ENCODE measurements at regions not wholly inside any gene's neighbourhood (a gene's known extent, or its start where the extent isn't known, plus 50 kb on each side); places are given as distances from the start of the nearest gene placed in this dataset.

DNA sequence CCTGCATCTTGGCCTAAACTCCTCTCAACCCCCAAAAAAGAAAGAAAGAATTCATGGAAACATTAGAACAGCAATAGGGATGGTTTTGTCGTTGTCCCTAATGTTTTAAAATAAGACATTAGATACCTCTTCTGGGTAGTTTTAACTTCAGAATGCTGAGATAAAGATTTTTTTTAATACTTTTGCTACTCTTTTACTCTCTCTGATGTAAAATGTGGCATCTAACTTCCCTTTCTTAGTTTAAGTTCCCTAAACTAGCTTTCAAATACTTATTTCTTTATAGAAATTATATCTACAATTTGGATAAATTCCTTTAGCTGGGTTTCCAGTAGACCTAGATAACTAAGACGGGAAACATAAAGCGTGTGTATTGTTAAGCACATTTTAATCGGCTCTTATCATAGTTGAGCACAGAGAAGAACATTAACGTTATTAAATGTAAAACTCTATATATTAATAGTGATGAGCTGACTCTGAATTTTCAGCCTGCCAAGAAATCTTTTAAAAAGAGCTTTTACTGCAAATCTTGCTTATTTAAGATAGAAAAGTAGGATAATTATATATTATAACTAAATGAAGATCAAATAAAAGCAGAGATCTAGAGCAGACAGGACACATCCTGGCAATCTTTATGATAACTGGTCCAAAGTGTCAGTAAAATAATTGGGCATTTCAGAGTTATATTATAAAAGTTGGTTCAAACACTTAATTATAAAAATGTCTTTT, 183.2 kb downstream of the CYB561 start (continued):
- TF ChIP-seq, protein P1, sequence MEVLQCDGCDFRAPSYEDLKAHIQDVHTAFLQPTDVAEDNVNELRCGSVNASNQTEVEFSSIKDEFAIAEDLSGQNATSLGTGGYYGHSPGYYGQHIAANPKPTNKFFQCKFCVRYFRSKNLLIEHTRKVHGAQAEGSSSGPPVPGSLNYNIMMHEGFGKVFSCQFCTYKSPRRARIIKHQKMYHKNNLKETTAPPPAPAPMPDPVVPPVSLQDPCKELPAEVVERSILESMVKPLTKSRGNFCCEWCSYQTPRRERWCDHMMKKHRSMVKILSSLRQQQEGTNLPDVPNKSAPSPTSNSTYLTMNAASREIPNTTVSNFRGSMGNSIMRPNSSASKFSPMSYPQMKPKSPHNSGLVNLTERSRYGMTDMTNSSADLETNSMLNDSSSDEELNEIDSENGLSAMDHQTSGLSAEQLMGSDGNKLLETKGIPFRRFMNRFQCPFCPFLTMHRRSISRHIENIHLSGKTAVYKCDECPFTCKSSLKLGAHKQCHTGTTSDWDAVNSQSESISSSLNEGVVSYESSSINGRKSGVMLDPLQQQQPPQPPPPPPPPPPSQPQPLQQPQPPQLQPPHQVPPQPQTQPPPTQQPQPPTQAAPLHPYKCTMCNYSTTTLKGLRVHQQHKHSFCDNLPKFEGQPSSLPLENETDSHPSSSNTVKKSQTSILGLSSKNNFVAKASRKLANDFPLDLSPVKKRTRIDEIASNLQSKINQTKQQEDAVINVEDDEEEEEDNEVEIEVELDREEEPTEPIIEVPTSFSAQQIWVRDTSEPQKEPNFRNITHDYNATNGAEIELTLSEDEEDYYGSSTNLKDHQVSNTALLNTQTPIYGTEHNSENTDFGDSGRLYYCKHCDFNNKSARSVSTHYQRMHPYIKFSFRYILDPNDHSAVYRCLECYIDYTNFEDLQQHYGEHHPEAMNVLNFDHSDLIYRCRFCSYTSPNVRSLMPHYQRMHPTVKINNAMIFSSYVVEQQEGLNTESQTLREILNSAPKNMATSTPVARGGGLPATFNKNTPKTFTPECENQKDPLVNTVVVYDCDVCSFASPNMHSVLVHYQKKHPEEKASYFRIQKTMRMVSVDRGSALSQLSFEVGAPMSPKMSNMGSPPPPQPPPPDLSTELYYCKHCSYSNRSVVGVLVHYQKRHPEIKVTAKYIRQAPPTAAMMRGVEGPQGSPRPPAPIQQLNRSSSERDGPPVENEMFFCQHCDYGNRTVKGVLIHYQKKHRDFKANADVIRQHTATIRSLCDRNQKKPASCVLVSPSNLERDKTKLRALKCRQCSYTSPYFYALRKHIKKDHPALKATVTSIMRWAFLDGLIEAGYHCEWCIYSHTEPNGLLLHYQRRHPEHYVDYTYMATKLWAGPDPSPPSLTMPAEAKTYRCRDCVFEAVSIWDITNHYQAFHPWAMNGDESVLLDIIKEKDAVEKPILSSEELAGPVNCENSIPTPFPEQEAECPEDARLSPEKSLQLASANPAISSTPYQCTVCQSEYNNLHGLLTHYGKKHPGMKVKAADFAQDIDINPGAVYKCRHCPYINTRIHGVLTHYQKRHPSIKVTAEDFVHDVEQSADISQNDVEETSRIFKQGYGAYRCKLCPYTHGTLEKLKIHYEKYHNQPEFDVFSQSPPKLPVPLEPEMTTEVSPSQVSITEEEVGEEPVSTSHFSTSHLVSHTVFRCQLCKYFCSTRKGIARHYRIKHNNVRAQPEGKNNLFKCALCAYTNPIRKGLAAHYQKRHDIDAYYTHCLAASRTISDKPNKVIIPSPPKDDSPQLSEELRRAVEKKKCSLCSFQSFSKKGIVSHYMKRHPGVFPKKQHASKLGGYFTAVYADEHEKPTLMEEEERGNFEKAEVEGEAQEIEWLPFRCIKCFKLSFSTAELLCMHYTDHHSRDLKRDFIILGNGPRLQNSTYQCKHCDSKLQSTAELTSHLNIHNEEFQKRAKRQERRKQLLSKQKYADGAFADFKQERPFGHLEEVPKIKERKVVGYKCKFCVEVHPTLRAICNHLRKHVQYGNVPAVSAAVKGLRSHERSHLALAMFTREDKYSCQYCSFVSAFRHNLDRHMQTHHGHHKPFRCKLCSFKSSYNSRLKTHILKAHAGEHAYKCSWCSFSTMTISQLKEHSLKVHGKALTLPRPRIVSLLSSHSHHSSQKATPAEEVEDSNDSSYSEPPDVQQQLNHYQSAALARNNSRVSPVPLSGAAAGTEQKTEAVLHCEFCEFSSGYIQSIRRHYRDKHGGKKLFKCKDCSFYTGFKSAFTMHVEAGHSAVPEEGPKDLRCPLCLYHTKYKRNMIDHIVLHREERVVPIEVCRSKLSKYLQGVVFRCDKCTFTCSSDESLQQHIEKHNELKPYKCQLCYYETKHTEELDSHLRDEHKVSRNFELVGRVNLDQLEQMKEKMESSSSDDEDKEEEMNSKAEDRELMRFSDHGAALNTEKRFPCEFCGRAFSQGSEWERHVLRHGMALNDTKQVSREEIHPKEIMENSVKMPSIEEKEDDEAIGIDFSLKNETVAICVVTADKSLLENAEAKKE (CRISPR knock-in tag; IDR thresholded peaks at IDR 0.05) = no peak
- TF ChIP-seq STAT1 (IDR thresholded peaks at IDR 0.05; ENCODE audit: unreplicated experiment) (no peak), ZNF114 (CRISPR knock-in tag; IDR thresholded peaks at IDR 0.05) (no peak), JUNB (IDR thresholded peaks at IDR 0.05; ENCODE audit: unreplicated experiment) (no peak), EZH2phosphoT487 (IDR thresholded peaks at IDR 0.05; ENCODE audit: unreplicated experiment) (no peak), NANOG (IDR thresholded peaks at IDR 0.05; ENCODE audit: borderline replicate concordance) (no peak)
- TF ChIP-seq, protein P2, sequence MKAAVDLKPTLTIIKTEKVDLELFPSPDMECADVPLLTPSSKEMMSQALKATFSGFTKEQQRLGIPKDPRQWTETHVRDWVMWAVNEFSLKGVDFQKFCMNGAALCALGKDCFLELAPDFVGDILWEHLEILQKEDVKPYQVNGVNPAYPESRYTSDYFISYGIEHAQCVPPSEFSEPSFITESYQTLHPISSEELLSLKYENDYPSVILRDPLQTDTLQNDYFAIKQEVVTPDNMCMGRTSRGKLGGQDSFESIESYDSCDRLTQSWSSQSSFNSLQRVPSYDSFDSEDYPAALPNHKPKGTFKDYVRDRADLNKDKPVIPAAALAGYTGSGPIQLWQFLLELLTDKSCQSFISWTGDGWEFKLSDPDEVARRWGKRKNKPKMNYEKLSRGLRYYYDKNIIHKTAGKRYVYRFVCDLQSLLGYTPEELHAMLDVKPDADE (IDR thresholded peaks at IDR 0.05) = no peak
- TF ChIP-seq, protein P3, sequence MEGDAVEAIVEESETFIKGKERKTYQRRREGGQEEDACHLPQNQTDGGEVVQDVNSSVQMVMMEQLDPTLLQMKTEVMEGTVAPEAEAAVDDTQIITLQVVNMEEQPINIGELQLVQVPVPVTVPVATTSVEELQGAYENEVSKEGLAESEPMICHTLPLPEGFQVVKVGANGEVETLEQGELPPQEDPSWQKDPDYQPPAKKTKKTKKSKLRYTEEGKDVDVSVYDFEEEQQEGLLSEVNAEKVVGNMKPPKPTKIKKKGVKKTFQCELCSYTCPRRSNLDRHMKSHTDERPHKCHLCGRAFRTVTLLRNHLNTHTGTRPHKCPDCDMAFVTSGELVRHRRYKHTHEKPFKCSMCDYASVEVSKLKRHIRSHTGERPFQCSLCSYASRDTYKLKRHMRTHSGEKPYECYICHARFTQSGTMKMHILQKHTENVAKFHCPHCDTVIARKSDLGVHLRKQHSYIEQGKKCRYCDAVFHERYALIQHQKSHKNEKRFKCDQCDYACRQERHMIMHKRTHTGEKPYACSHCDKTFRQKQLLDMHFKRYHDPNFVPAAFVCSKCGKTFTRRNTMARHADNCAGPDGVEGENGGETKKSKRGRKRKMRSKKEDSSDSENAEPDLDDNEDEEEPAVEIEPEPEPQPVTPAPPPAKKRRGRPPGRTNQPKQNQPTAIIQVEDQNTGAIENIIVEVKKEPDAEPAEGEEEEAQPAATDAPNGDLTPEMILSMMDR (conservative IDR thresholded peaks at IDR 0.05; ENCODE audit: low read depth in 2 of 2) = no peak
